GM18505 (cell line): ENCODE measurements at regions not wholly inside any gene's neighbourhood (a gene's known extent, or its start where the extent isn't known, plus 50 kb on each side); places are given as distances from the start of the nearest gene placed in this dataset.

Experiments
- ATAC-seq: cut with Tn5 transposase; IDR thresholded peaks from one replicate; pipeline ENCODE4 v1.9.1; 2021; ENCODE audit not compliant: unreplicated experiment
- POLR2A ChIP-seq: IDR thresholded peaks from 4 replicates; pipeline ENCODE4 v1.6.1; 2011; ENCODE audit warnings: borderline replicate concordance; ENCODE audit not compliant: insufficient read depth, insufficient read length; ENCODE audit errors: extremely low read depth

- ATAC-seq = no peak
- no peak for TF ChIP-seq POLR2A
These were observed 314.6 kb upstream of the MAF start for GRCh38 chr16:79914961-79915720.

GRCh38 chr16:79912592-79913310 lies 312.2 kb upstream of the MAF start:
- TF ChIP-seq POLR2A = no peak
- no peak for ATAC-seq

- no peak for TF ChIP-seq POLR2A
- ATAC-seq = no peak
These were observed 311.1 kb upstream of the MAF start for GRCh38 chr16:79911660-79912059.

GRCh38 chr16:79909571-79909970 lies 309.0 kb upstream of the MAF start:
- TF ChIP-seq POLR2A = no peak
- ATAC-seq = no peak

- no peak for TF ChIP-seq POLR2A
- ATAC-seq = no peak
These were observed 302.9 kb upstream of the MAF start for GRCh38 chr16:79903471-79903870.

GRCh38 chr16:79902351-79902750 lies 301.8 kb upstream of the MAF start:
- ATAC-seq = no peak
- no peak for TF ChIP-seq POLR2A

- no peak for TF ChIP-seq POLR2A
- ATAC-seq = no peak
These were observed 301.0 kb upstream of the MAF start for GRCh38 chr16:79901522-79901921.

GRCh38 chr16:79899716-79900115 lies 299.2 kb upstream of the MAF start:
- TF ChIP-seq POLR2A = no peak
- ATAC-seq = no peak

GRCh38 chr16:79899316-79899715 lies 298.8 kb upstream of the MAF start:
- TF ChIP-seq POLR2A = no peak
- no peak for ATAC-seq

- no peak for TF ChIP-seq POLR2A
These were observed 298.2 kb upstream of the MAF start for GRCh38 chr16:79898703-79899102.

GRCh38 chr16:79897453-79898146 lies 297.1 kb upstream of the MAF start:
- ATAC-seq = no peak
- TF ChIP-seq POLR2A = no peak

More at GRCh38 chr16:79898703-79899102, 298.2 kb upstream of the MAF start:
- ATAC-seq = no peak

GRCh38 chr16:79897104-79897452 lies 296.5 kb upstream of the MAF start:
- ATAC-seq = no peak
- TF ChIP-seq POLR2A = no peak

GRCh38 chr16:79895917-79896203 lies 295.3 kb upstream of the MAF start:
- ATAC-seq = no peak
- TF ChIP-seq POLR2A = no peak
